HEK293T (cell line): ENCODE measurements at regions not wholly inside any gene's neighbourhood (a gene's known extent, or its start where the extent isn't known, plus 50 kb on each side); places are given as distances from the start of the nearest gene placed in this dataset.

Experiments
- ARNT ChIP-seq: fragments of 450-650 bp; IDR thresholded peaks from 2 replicates; pipeline ENCODE4 v1.6.1; 2017; ENCODE audit warnings: mild to moderate bottlenecking
- FOXA1 ChIP-seq: fragments of 450-650 bp; IDR thresholded peaks from 2 replicates; pipeline ENCODE4 v1.6.1; 2016; ENCODE audit warnings: mild to moderate bottlenecking
- FOXM1 ChIP-seq: fragments of 450-650 bp; IDR thresholded peaks from 2 replicates; pipeline ENCODE4 v1.6.1; 2017; ENCODE audit warnings: mild to moderate bottlenecking, borderline replicate concordance
- HDGF ChIP-seq: fragments of 450-650 bp; IDR thresholded peaks from 2 replicates; pipeline ENCODE4 v1.6.1; 2017; ENCODE audit warnings: antibody characterized with exemption, borderline replicate concordance
- LEF1 ChIP-seq: fragments of 450-650 bp; IDR thresholded peaks from 2 replicates; pipeline ENCODE4 v1.6.1; 2017; ENCODE audit warnings: mild to moderate bottlenecking, borderline replicate concordance
- SUZ12 ChIP-seq: fragments of 450-650 bp; IDR thresholded peaks from 2 replicates; pipeline ENCODE4 v1.6.1; 2016; ENCODE audit warnings: mild to moderate bottlenecking
- ZNF384 ChIP-seq: fragments of 450-650 bp; IDR thresholded peaks from 2 replicates; pipeline ENCODE4 v1.6.1; 2016

DNA sequence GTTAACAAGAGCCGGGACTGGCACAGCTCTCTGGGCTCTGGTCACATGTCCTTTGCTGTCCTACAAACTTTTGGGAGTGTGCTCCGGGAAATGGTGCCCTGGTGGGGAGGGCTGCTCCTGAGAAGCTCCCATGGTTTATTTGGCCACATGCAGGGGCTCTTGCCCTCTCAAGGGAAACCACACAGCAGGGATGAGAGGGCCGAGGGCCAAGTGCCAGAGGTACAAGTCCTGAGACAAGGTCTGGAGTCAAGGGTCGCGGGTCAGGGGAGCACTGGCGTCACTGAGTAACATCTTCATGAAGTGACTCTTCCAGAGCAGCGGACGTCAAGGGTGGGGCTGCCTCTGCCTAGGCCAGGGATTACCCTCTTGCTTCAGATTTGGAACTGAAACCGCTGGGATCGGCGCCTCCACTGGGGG lies 1160.6 kb downstream of the TBC1D22A start:
- TF ChIP-seq SUZ12 (no peak), FOXA1 (no peak), ARNT (no peak), ZNF384 (no peak), LEF1 (no peak), FOXM1 (no peak), HDGF (no peak)
